Parathyroid adenoma (tissue), 2 donors: ENCODE measurements at regions not wholly inside any gene's neighbourhood (a gene's known extent, or its start where the extent isn't known, plus 50 kb on each side); places are given as distances from the start of the nearest gene placed in this dataset.
"Not testable (repeated sequence)": the region's sequence is repeated elsewhere in the genome, so short reads cannot be mapped to it uniquely, and the experiment has no call there.

Experiments
- H2AFZ ChIP-seq: fragments of 300-600 bp; sonication (generic); one replicate; pipeline ENCODE4 v1.7.0; 2017; ENCODE audit warnings: antibody characterized with exemption, mild to moderate bottlenecking
- H3K27ac ChIP-seq: fragments of 300-600 bp; sonication (generic); one replicate; pipeline ENCODE4 v1.7.0; 2017
- H3K27me3 ChIP-seq: fragments of 300-600 bp; sonication (generic); one replicate; pipeline ENCODE4 v1.7.0; 2017; ENCODE audit warnings: low read length; ENCODE audit not compliant: control insufficient read depth, insufficient read depth
- H3K36me3 ChIP-seq: fragments of 300-600 bp; sonication (generic); one replicate; pipeline ENCODE4 v1.7.0; 2017; ENCODE audit warnings: low read length; ENCODE audit not compliant: control insufficient read depth, insufficient read depth
- H3K4me1 ChIP-seq: fragments of 300-600 bp; sonication (generic); one replicate; pipeline ENCODE4 v1.7.0; 2017; ENCODE audit warnings: control low read depth
- H3K4me2 ChIP-seq: fragments of 300-600 bp; sonication (generic); one replicate; pipeline ENCODE4 v1.7.0; 2017; ENCODE audit warnings: low read length
- H3K4me3 ChIP-seq: fragments of 300-600 bp; sonication (generic); one replicate; pipeline ENCODE4 v1.7.0; 2017; ENCODE audit warnings: low read depth, low read length
- H3K79me2 ChIP-seq: fragments of 300-600 bp; sonication (generic); one replicate; pipeline ENCODE4 v1.7.0; 2017; ENCODE audit warnings: control low read depth
- H3K9ac ChIP-seq: fragments of 300-600 bp; sonication (generic); one replicate; pipeline ENCODE4 v1.7.0; 2017; ENCODE audit warnings: mild to moderate bottlenecking
- H3K9me3 ChIP-seq: fragments of 300-600 bp; sonication (generic); one replicate; pipeline ENCODE4 v1.7.0; 2017; ENCODE audit warnings: low read length; ENCODE audit not compliant: control insufficient read depth
- TF ChIP-seq, protein P1 (sequence below): fragments of 300-600 bp; sonication (generic); IDR thresholded peaks from one replicate; pipeline ENCODE4 v1.7.0; 2017; ENCODE audit warnings: antibody characterized with exemption, mild to moderate bottlenecking
- donor health status: primary hyperparathyroidism.

- Histone ChIP-seq H3K4me1 (no peaks in the 10 kb centered on the region), H3K4me3 (no peak overlapping the region)
- TF ChIP-seq, protein P1, sequence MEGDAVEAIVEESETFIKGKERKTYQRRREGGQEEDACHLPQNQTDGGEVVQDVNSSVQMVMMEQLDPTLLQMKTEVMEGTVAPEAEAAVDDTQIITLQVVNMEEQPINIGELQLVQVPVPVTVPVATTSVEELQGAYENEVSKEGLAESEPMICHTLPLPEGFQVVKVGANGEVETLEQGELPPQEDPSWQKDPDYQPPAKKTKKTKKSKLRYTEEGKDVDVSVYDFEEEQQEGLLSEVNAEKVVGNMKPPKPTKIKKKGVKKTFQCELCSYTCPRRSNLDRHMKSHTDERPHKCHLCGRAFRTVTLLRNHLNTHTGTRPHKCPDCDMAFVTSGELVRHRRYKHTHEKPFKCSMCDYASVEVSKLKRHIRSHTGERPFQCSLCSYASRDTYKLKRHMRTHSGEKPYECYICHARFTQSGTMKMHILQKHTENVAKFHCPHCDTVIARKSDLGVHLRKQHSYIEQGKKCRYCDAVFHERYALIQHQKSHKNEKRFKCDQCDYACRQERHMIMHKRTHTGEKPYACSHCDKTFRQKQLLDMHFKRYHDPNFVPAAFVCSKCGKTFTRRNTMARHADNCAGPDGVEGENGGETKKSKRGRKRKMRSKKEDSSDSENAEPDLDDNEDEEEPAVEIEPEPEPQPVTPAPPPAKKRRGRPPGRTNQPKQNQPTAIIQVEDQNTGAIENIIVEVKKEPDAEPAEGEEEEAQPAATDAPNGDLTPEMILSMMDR = no peak
Measured at GRCh38 chr5:114858665-114859437, 310.9 kb downstream of the TRIM36 start.

GRCh38 chr5:114857941-114858551, 311.7 kb downstream of the TRIM36 start:
- Histone ChIP-seq H3K27me3 (no peaks in the 10 kb centered on the region), H3K4me2 (no peak overlapping the region), H3K79me2 (no peaks in the 10 kb centered on the region), H3K27ac (no peak overlapping the region), H3K9me3 (no peaks in the 10 kb centered on the region), H3K4me1 (no peaks in the 10 kb centered on the region), H3K4me3 (no peak overlapping the region), H2AFZ (no peak overlapping the region), H3K9ac (no peak overlapping the region), H3K36me3 (no peaks in the 10 kb centered on the region)
- TF ChIP-seq, protein P1 = no peak

More at GRCh38 chr5:114858665-114859437, 310.9 kb downstream of the TRIM36 start:
- no peak overlapping the region for H3K4me2 ChIP-seq
- H3K27me3 ChIP-seq = no peaks in the 10 kb centered on the region
- H3K36me3 ChIP-seq = no peaks in the 10 kb centered on the region
- no peak overlapping the region for H2AFZ ChIP-seq
- H3K27ac ChIP-seq = no peak overlapping the region
- no peak overlapping the region for H3K9ac ChIP-seq
- H3K9me3 ChIP-seq = no peaks in the 10 kb centered on the region
- no peaks in the 10 kb centered on the region for H3K79me2 ChIP-seq

GRCh38 chr5:114844711-114845110, 325.0 kb downstream of the TRIM36 start:
- H3K4me3 ChIP-seq, H3K36me3 ChIP-seq, H3K79me2 ChIP-seq, H3K27me3 ChIP-seq, H3K4me2 ChIP-seq, H3K9ac ChIP-seq, H3K4me1 ChIP-seq, H3K27ac ChIP-seq, H2AFZ ChIP-seq, H3K9me3 ChIP-seq: not testable (repeated sequence)

- Histone ChIP-seq H2AFZ (no peak overlapping the region), H3K4me3 (no peak overlapping the region), H3K4me1 (no peaks in the 10 kb centered on the region), H3K9ac (no peak overlapping the region), H3K36me3 (no peaks in the 10 kb centered on the region), H3K27ac (no peak overlapping the region), H3K4me2 (no peak overlapping the region), H3K9me3 (no peaks in the 10 kb centered on the region), H3K79me2 (no peaks in the 10 kb centered on the region), H3K27me3 (no peaks in the 10 kb centered on the region)
- TF ChIP-seq, protein P1 = no peak
Measured at GRCh38 chr5:114839360-114839759, 330.3 kb downstream of the TRIM36 start.

DNA sequence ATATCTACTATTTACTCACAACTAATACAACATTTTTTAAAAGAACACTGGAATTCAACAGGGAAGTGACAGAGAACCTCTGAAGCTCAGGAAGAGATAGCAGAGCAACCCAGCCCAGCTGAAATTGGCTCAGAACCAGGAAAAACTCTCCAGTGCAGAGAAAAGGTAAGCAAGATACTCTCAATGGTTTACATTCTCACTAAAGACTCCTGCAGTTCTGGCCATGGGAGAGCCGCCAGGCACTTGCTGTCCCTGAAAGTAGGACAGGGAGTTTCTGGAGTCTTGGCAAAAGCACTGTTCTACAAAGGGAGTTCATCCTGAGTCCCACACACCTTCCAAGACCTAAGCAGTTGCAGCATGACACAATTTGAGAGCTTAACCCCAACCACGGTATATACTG, 330.8 kb downstream of the TRIM36 start:
- no peaks in the 10 kb centered on the region for H3K27me3 ChIP-seq
- no peak overlapping the region for H3K9ac ChIP-seq
- no peak overlapping the region for H3K27ac ChIP-seq

More for the DNA sequence above, 330.8 kb downstream of the TRIM36 start:
- no peak overlapping the region for H3K4me3 ChIP-seq
- H3K9me3 ChIP-seq = no peaks in the 10 kb centered on the region
- TF ChIP-seq, protein P1 = no peak
- no peak overlapping the region for H2AFZ ChIP-seq
- no peaks in the 10 kb centered on the region for H3K4me1 ChIP-seq
- no peaks in the 10 kb centered on the region for H3K79me2 ChIP-seq
- no peaks in the 10 kb centered on the region for H3K36me3 ChIP-seq
- no peak overlapping the region for H3K4me2 ChIP-seq
